HG02798 (cell line): ENCODE measurements at regions not wholly inside any gene's neighbourhood (a gene's known extent, or its start where the extent isn't known, plus 50 kb on each side); places are given as distances from the start of the nearest gene placed in this dataset.
"Not testable (repeated sequence)": the region's sequence is repeated elsewhere in the genome, so short reads cannot be mapped to it uniquely, and the experiment has no call there.

Experiments
- ATAC-seq: cut with Tn5 transposase; IDR thresholded peaks from one replicate; pipeline ENCODE4 v1.9.1; 2021; ENCODE audit warnings: mild to moderate bottlenecking; ENCODE audit not compliant: unreplicated experiment, poor library complexity

- no peak for ATAC-seq
Measured at GRCh38 chr1:29550119-29550841, 314.0 kb downstream of the PTPRU start.

DNA sequence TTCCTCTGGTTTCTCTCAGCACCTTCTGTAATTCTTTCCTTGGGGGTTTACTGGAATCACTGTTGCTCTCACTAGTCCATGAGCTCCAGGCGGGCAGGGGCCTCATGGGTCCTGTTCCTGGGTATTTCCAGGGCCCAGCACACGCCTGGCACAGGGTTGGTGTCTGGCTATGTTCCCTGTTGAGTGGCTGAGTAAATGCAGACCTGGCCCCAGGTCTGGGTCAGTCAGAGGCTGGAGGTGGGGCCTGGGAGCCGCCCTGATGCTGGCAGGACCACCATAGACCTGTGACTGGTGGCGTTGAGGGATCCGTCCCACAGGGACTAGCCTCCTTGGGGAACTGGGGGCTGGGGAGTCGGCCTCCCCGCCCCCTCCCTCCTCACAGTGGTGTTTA, 313.4 kb downstream of the PTPRU start:
- not testable (repeated sequence) for ATAC-seq

DNA sequence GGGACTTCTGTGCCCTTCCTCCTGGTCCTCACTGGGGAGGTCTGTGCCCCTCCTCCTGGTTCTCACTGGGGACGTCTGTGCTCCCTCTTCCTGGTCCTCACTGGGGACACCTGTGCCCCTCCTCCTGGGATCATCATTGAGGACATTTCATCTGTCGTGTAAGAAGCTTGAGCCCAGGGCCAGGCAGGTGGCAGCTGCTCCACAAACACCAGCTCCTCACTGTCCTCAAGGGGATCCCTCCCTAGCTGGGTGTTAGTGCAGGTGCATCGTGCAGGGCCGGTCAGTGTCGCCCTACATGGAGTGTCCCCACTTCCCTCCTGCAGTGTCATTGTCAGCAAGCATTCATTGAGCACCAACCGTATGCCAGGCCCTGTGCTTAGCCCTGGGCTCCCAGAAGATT, 312.7 kb downstream of the PTPRU start:
- ATAC-seq: no peak

DNA sequence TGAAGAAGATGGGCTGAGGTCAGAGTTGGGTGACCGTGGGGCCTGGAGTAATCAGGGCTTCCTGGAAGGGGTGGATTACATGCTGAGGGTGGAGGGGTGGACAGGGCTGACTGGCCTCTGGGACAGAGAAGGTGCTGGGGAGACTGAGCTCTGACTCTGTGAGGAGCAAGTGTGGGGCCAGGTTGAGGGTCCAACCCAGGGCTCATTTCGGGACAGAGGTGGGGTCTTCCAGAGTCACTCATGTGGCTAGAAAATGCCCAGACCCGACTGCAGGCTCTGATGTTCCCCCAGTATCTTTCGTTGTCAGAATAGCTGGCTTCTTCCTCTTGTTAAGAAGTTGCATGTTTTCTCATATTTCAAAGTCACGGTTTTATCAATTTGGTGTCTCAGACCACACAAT, 311.8 kb downstream of the PTPRU start:
- ATAC-seq: no peak

DNA sequence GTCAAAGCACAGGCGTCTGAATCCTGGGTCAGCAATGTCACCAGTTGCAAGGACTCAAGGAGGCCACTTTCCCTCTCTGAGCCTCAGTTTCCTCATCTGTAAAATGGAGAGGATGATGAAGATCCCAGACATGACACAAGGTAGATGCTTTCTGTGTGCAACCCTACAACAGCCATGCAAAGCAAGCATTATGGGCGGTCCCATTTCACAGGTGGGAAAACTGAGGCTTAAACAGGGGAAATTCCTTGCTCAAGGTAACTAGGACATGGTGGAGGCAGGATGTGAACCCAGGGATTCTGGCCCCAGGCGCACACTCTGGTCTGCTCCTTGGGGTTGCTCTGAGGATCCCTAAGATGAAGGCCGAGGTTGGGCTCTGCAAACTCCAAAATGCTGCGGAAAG, 311.0 kb downstream of the PTPRU start:
- no peak for ATAC-seq

DNA sequence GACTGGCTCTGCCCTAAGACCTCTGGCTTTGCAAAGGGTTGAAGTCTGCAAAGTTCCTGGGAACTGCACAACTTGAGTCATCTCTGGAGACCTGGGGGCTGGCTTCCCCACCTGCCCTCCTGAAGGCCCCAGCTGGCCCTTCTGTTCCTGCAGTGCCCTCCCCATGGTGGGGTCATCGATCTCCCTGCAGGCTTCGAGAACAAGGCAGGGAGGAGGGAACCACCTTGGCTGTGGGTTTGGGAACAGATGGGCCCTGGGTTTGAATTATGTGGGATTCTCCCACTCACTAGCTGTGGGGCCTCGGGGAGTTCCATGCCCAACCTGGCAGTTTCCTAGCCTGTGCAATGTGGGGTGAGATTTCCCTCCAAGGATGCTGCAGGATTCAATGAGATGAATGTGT, 310.2 kb downstream of the PTPRU start:
- ATAC-seq: no peak

- no peak for ATAC-seq
Measured at GRCh38 chr1:29544406-29544805, 308.1 kb downstream of the PTPRU start.

DNA sequence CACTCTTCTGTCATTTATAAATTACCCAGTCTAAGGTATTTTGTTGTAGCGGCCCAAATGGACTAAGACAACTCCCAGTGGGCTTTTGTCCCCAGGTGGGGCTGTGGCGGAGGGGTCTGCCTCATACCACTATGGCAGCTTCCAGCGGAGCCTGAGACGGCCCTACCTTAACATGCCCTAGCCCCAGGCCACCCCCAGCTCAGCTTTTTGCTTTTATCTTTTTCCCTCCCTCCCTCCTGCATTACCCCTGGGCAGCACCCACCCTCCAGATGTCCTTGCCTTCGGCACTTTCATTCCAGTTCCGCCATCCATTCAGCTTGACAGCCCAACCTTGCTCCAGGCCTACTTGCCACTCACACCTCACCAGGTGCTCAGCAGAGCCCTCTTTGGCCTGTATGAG, 307.3 kb downstream of the PTPRU start:
- ATAC-seq: no peak

DNA sequence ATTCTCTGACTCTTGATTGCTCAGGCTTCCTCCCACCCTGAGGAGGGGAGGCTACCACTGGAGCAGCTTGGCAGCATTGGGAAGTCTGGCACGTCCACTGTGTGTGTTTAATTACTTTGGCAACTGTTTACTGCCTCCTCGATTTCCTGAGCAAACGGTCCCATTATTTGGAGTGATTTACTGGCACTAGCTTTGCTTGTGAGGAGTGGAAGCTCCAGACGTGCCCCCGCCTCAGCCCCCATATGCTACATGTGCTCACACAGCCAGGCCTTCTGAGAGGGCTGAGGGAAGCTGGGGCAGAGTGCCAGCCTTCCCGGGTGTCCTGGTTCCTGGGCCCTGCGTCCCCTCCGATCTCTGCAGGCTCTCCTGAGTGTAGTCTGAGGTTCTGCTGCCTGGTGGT, 306.2 kb downstream of the PTPRU start:
- no peak for ATAC-seq

- no peak for ATAC-seq
Measured at GRCh38 chr1:29541631-29542030, 305.3 kb downstream of the PTPRU start.

GRCh38 chr1:29540801-29541357, 304.6 kb downstream of the PTPRU start:
- ATAC-seq: no peak

DNA sequence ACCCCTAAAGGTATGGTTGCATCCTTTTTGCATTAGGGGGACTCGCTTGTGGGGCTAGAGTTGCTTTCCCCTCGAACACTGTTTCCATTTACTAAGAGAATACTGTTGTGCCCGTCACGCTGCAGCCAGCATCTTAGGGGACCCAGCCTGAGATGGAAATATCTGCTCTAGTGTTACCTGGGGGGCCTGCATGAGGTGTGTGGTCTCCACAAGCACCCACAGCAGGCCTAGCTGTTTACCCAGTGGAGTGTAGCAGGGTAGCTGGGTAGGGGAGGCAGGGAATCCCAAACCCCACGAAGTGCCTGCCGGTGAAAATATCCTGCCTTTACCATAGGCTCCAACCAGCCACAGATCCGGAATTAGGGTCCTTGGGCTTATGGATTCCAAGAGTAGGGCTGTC, 303.6 kb downstream of the PTPRU start:
- no peak for ATAC-seq

- no peak for ATAC-seq
Measured at GRCh38 chr1:29538586-29538985, 302.3 kb downstream of the PTPRU start.

- ATAC-seq: no peak
Measured at GRCh38 chr1:29532751-29533150, 296.4 kb downstream of the PTPRU start.

- no peak for ATAC-seq
Measured at GRCh38 chr1:29532285-29532684, 296.0 kb downstream of the PTPRU start.

DNA sequence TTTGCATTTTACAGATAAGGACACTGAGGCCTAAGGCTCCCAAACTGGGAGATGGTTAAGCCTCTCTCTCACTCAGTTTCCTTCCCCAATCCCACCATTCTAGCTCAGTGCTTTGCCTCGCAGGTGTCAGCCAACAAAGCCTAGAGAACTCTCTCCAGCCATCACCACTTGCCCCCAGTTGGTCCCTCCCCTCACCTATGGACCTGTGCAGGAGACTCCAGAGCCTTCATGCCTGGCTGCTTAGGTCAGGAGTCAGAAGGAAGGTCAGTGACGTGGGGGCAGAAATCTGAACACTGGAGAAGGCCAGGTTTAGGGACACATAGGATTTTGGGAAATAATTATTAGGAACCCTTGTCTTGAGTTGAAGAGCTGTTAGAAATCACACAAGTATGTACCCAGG, 295.3 kb downstream of the PTPRU start:
- no peak for ATAC-seq

- no peak for ATAC-seq
Measured at GRCh38 chr1:29529677-29530278, 293.5 kb downstream of the PTPRU start.

DNA sequence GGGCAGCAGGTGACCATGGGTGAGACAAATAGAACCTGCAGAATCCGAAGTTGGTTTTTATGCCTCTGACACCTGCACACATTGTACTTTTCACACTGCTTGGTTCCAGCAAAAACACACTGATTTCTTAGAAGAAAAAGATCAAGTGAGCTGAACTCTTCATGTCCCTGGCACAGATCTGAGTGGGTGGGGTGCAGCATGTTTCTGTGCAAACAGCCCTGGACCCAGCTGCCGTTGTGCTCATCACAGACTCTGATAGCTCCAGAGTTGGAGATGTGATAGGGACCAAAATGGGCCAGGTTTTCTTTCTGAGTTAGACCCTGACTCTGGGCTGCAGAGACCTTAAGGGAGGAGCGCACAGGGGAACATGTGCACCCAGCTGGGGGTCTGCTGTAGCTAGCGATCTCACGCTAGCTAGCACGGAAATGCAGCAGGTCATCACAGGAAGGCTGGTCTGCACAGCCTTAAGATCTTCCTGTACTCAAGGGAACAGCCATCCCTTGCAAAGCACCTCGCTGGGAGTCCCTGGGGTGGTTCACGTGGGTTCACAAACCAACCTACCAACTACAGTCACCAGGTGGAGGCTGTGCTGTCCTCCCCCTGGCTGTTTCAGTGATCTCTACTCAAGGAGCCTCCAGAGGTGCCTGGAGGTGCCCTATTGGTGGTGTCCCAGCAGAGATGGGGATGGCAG, 291.1 kb downstream of the PTPRU start:
- ATAC-seq: no peak

- ATAC-seq: no peak
Measured at GRCh38 chr1:29525941-29526340, 289.6 kb downstream of the PTPRU start.

- no peak for ATAC-seq
Measured at GRCh38 chr1:29524285-29525065, 288.2 kb downstream of the PTPRU start.

GRCh38 chr1:29523576-29523975, 287.3 kb downstream of the PTPRU start:
- no peak for ATAC-seq
